ENCODE measurements at regions not wholly inside any gene's neighbourhood (a gene's known extent, or its start where the extent isn't known, plus 50 kb on each side); places are given as distances from the start of the nearest gene placed in this dataset.

DNA sequence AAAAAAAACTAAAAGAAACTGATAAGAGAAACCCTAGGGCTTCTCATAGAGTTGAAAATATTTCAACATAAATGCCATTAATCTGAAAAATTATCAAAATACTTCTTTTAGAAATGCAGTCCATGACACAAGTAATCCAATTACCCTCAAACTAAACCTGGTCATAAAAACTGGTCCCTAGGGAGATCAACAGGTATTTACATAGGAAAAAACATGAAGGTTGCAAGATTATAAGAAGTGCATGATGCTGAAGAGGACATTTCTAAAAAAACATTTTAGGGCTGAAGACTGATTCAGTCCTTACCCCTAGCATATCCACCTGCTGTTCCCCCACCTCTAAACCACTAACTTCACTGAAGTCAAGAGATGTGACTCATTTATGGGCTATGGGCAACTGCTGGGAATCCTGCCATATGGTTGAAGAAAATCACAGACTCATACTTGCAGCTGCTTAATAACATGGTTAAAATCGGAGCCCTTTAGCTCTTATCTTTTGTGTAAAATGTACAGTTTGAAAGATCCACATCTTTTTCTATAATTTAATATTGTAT lies 131.0 kb upstream of the RUNX1 start:
- TF ChIP-seq HOXA7 (CRISPR knock-in tag; IDR thresholded peaks at IDR 0.05; ENCODE audit: borderline replicate concordance) (no peak), CTCF (tag by site-specific recombination; IDR thresholded peaks at IDR 0.05) (no peak), ZNF768 (tag by site-specific recombination; IDR thresholded peaks at IDR 0.05) (no peak), ZNF112 (tag by site-specific recombination; IDR thresholded peaks at IDR 0.05) (no peak), YY1 (tag by site-specific recombination; IDR thresholded peaks at IDR 0.05) (no peak), ZNF629 (tag by site-specific recombination; IDR thresholded peaks at IDR 0.05) (no peak), ZNF707 (tag by site-specific recombination; IDR thresholded peaks at IDR 0.05) (no peak), REST (tag by site-specific recombination; IDR thresholded peaks at IDR 0.05) (no peak), ZNF202 (tag by site-specific recombination; IDR thresholded peaks at IDR 0.05; ENCODE audit: borderline replicate concordance) (no peak), IKZF3 (tag by site-specific recombination; IDR thresholded peaks at IDR 0.05) (no peak), ZBTB21 (tag by site-specific recombination; IDR thresholded peaks at IDR 0.05) (no peak), ZIC2 (tag by site-specific recombination; IDR thresholded peaks at IDR 0.05) (no peak)
- TF ChIP-seq, protein P1, sequence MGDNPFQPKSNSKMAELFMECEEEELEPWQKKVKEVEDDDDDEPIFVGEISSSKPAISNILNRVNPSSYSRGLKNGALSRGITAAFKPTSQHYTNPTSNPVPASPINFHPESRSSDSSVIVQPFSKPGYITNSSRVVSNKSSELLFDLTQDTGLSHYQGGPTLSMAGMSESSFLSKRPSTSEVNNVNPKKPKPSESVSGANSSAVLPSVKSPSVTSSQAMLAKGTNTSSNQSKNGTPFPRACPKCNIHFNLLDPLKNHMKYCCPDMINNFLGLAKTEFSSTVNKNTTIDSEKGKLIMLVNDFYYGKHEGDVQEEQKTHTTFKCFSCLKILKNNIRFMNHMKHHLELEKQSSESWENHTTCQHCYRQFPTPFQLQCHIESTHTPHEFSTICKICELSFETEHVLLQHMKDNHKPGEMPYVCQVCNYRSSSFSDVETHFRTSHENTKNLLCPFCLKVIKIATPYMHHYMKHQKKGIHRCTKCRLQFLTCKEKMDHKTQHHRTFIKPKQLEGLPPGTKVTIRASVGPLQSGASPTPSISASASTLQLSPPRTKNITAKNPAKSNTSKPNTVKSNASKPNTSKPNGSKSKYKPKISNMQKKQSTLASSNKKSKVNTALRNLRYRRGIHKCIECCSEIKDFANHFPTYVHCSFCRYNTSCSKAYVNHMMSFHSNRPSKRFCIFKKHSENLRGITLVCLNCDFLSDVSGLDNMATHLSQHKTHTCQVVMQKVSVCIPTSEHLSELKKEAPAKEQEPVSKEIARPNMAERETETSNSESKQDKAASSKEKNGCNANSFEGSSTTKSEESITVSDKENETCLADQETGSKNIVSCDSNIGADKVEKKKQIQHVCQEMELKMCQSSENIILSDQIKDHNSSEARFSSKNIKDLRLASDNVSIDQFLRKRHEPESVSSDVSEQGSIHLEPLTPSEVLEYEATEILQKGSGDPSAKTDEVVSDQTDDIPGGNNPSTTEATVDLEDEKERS (tag by site-specific recombination; IDR thresholded peaks at IDR 0.05) = no peak
- TF ChIP-seq, protein P2, sequence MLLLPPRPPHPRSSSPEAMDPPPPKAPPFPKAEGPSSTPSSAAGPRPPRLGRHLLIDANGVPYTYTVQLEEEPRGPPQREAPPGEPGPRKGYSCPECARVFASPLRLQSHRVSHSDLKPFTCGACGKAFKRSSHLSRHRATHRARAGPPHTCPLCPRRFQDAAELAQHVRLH (tag by site-specific recombination; IDR thresholded peaks at IDR 0.05) = no peak

Measured in HEK293 (cell line).